ENCODE measurements at regions not wholly inside any gene's neighbourhood (a gene's known extent, or its start where the extent isn't known, plus 50 kb on each side); places are given as distances from the start of the nearest gene placed in this dataset.
"Not testable (repeated sequence)": the region's sequence is repeated elsewhere in the genome, so short reads cannot be mapped to it uniquely, and the experiment has no call there.

- DNase-seq (no peak), FAIRE-seq (no peak)
- Histone ChIP-seq H3K4me1 (ENCODE audit: control insufficient read depth in 3 of 3, insufficient read depth in 2 of 3, low read depth in 1 of 3, low read length in 2 of 3) (no peaks in the 10 kb centered on the region), H3K27me3 (ENCODE audit: control insufficient read depth in 3 of 3, insufficient read depth in 3 of 3, low read length in 3 of 3) (no peaks in the 10 kb centered on the region), H3K9me3 (ENCODE audit: control insufficient read depth in 2 of 2, insufficient read depth in 1 of 2, low read depth in 1 of 2, low read length in 1 of 2) (peaks cover 0 to 1% of the 10 kb centered on the region in 2 donors), H3K36me3 (ENCODE audit: control insufficient read depth in 3 of 3, insufficient read depth in 2 of 3, low read depth in 1 of 3, low read length in 3 of 3) (no peaks in the 10 kb centered on the region), H3K4me3 (ENCODE audit: low read depth in 1 of 3, low read length in 3 of 3) (no peak overlapping the region), H3K27ac (ENCODE audit: low read depth in 1 of 3, low read length in 2 of 3) (no peak overlapping the region)
- 91 to 97% (median 93%) methylated on average over 6 of the region's 6 CpGs for WGBS, 3 donors
Observed at GRCh38 chr20:55632592-55632991, 372.7 kb downstream of the CBLN4 start.

- H3K4me3 ChIP-seq (ENCODE audit: low read depth in 1 of 3, low read length in 3 of 3); FAIRE-seq; H3K36me3 ChIP-seq (ENCODE audit: control insufficient read depth in 3 of 3, insufficient read depth in 2 of 3, low read depth in 1 of 3, low read length in 3 of 3); H3K9me3 ChIP-seq (ENCODE audit: control insufficient read depth in 2 of 2, insufficient read depth in 1 of 2, low read depth in 1 of 2, low read length in 1 of 2); DNase-seq; H3K27ac ChIP-seq (ENCODE audit: low read depth in 1 of 3, low read length in 2 of 3); H3K27me3 ChIP-seq (ENCODE audit: control insufficient read depth in 3 of 3, insufficient read depth in 3 of 3, low read length in 3 of 3); H3K4me1 ChIP-seq (ENCODE audit: control insufficient read depth in 3 of 3, insufficient read depth in 2 of 3, low read depth in 1 of 3, low read length in 2 of 3): not testable (repeated sequence)
- 84 to 88% (median 87%) methylated on average over 4 of the region's 4 CpGs for WGBS, 3 donors
Observed at GRCh38 chr20:55629143-55629542, 376.2 kb downstream of the CBLN4 start.

- Histone ChIP-seq H3K27ac (ENCODE audit: low read depth in 1 of 3, low read length in 2 of 3) (no peak overlapping the region), H3K4me1 (ENCODE audit: control insufficient read depth in 3 of 3, insufficient read depth in 2 of 3, low read depth in 1 of 3, low read length in 2 of 3) (no peaks in the 10 kb centered on the region), H3K27me3 (ENCODE audit: control insufficient read depth in 3 of 3, insufficient read depth in 3 of 3, low read length in 3 of 3) (no peaks in the 10 kb centered on the region), H3K4me3 (ENCODE audit: low read depth in 1 of 3, low read length in 3 of 3) (no peak overlapping the region), H3K9me3 (ENCODE audit: control insufficient read depth in 2 of 2, insufficient read depth in 1 of 2, low read depth in 1 of 2, low read length in 1 of 2) (no peaks in the 10 kb centered on the region), H3K36me3 (ENCODE audit: control insufficient read depth in 3 of 3, insufficient read depth in 2 of 3, low read depth in 1 of 3, low read length in 3 of 3) (no peaks in the 10 kb centered on the region)
- no peak for FAIRE-seq
- DNase-seq: no peak
- 84 to 93% (median 87%) methylated on average over 4 of the region's 4 CpGs for WGBS, 3 donors
Observed at GRCh38 chr20:55626716-55627115, 378.6 kb downstream of the CBLN4 start.

- WGBS, 3 donors: 75 to 83% (median 76%) methylated on average over 8 of the region's 8 CpGs
- FAIRE-seq (no peak), DNase-seq (no peak)
- Histone ChIP-seq H3K27ac (ENCODE audit: low read depth in 1 of 3, low read length in 2 of 3) (no peak overlapping the region), H3K4me3 (ENCODE audit: low read depth in 1 of 3, low read length in 3 of 3) (no peak overlapping the region), H3K36me3 (ENCODE audit: control insufficient read depth in 3 of 3, insufficient read depth in 2 of 3, low read depth in 1 of 3, low read length in 3 of 3) (no peaks in the 10 kb centered on the region), H3K27me3 (ENCODE audit: control insufficient read depth in 3 of 3, insufficient read depth in 3 of 3, low read length in 3 of 3) (no peaks in the 10 kb centered on the region), H3K9me3 (ENCODE audit: control insufficient read depth in 2 of 2, insufficient read depth in 1 of 2, low read depth in 1 of 2, low read length in 1 of 2) (no peaks in the 10 kb centered on the region), H3K4me1 (ENCODE audit: control insufficient read depth in 3 of 3, insufficient read depth in 2 of 3, low read depth in 1 of 3, low read length in 2 of 3) (no peaks in the 10 kb centered on the region)
Observed at GRCh38 chr20:55616367-55616766, 389.0 kb downstream of the CBLN4 start.

- no peak for FAIRE-seq
- no peaks in the 10 kb centered on the region for H3K4me1 ChIP-seq (ENCODE audit: control insufficient read depth in 3 of 3, insufficient read depth in 2 of 3, low read depth in 1 of 3, low read length in 2 of 3)
Observed at GRCh38 chr20:55615818-55616217, 389.5 kb downstream of the CBLN4 start.

GRCh38 chr20:55614220-55614757 lies 391.0 kb downstream of the CBLN4 start:
- 78 to 84% (median 80%) methylated on average over 7 of the region's 7 CpGs for WGBS, 3 donors

More at GRCh38 chr20:55615818-55616217, 389.5 kb downstream of the CBLN4 start:
- no peaks in the 10 kb centered on the region for H3K27me3 ChIP-seq (ENCODE audit: control insufficient read depth in 3 of 3, insufficient read depth in 3 of 3, low read length in 3 of 3)
- H3K9me3 ChIP-seq (ENCODE audit: control insufficient read depth in 2 of 2, insufficient read depth in 1 of 2, low read depth in 1 of 2, low read length in 1 of 2): no peaks in the 10 kb centered on the region
- DNase-seq: no peak
- H3K36me3 ChIP-seq (ENCODE audit: control insufficient read depth in 3 of 3, insufficient read depth in 2 of 3, low read depth in 1 of 3, low read length in 3 of 3): no peaks in the 10 kb centered on the region
- WGBS, 3 donors: 85 to 91% (median 88%) methylated on average over 4 of the region's 4 CpGs
- no peak overlapping the region for H3K4me3 ChIP-seq (ENCODE audit: low read depth in 1 of 3, low read length in 3 of 3)
- H3K27ac ChIP-seq (ENCODE audit: low read depth in 1 of 3, low read length in 2 of 3): no peak overlapping the region

GRCh38 chr20:55610756-55611155 lies 394.6 kb downstream of the CBLN4 start:
- 47 to 58% (median 54%) methylated on average over 4 of the region's 4 CpGs for WGBS, 3 donors
- DNase-seq (no peak), FAIRE-seq (no peak)
- Histone ChIP-seq H3K9me3 (ENCODE audit: control insufficient read depth in 2 of 2, insufficient read depth in 1 of 2, low read depth in 1 of 2, low read length in 1 of 2) (no peaks in the 10 kb centered on the region), H3K27me3 (ENCODE audit: control insufficient read depth in 3 of 3, insufficient read depth in 3 of 3, low read length in 3 of 3) (no peaks in the 10 kb centered on the region), H3K4me3 (ENCODE audit: low read depth in 1 of 3, low read length in 3 of 3) (no peak overlapping the region), H3K36me3 (ENCODE audit: control insufficient read depth in 3 of 3, insufficient read depth in 2 of 3, low read depth in 1 of 3, low read length in 3 of 3) (no peaks in the 10 kb centered on the region), H3K27ac (ENCODE audit: low read depth in 1 of 3, low read length in 2 of 3) (no peak overlapping the region), H3K4me1 (ENCODE audit: control insufficient read depth in 3 of 3, insufficient read depth in 2 of 3, low read depth in 1 of 3, low read length in 2 of 3) (no peaks in the 10 kb centered on the region)

More at GRCh38 chr20:55614220-55614757, 391.0 kb downstream of the CBLN4 start:
- no peaks in the 10 kb centered on the region for H3K27me3 ChIP-seq (ENCODE audit: control insufficient read depth in 3 of 3, insufficient read depth in 3 of 3, low read length in 3 of 3)
- no peaks in the 10 kb centered on the region for H3K36me3 ChIP-seq (ENCODE audit: control insufficient read depth in 3 of 3, insufficient read depth in 2 of 3, low read depth in 1 of 3, low read length in 3 of 3)
- H3K9me3 ChIP-seq (ENCODE audit: control insufficient read depth in 2 of 2, insufficient read depth in 1 of 2, low read depth in 1 of 2, low read length in 1 of 2): no peaks in the 10 kb centered on the region
- DNase-seq (no peak), FAIRE-seq (no peak)
- no peaks in the 10 kb centered on the region for H3K4me1 ChIP-seq (ENCODE audit: control insufficient read depth in 3 of 3, insufficient read depth in 2 of 3, low read depth in 1 of 3, low read length in 2 of 3)
- no peak overlapping the region for H3K4me3 ChIP-seq (ENCODE audit: low read depth in 1 of 3, low read length in 3 of 3)
- H3K27ac ChIP-seq (ENCODE audit: low read depth in 1 of 3, low read length in 2 of 3): no peak overlapping the region

- no peak overlapping the region for H3K27ac ChIP-seq (ENCODE audit: low read depth in 1 of 3, low read length in 2 of 3)
- no peaks in the 10 kb centered on the region for H3K36me3 ChIP-seq (ENCODE audit: control insufficient read depth in 3 of 3, insufficient read depth in 2 of 3, low read depth in 1 of 3, low read length in 3 of 3)
- H3K27me3 ChIP-seq (ENCODE audit: control insufficient read depth in 3 of 3, insufficient read depth in 3 of 3, low read length in 3 of 3): no peaks in the 10 kb centered on the region
- no peaks in the 10 kb centered on the region for H3K4me1 ChIP-seq (ENCODE audit: control insufficient read depth in 3 of 3, insufficient read depth in 2 of 3, low read depth in 1 of 3, low read length in 2 of 3)
- no peak overlapping the region for H3K4me3 ChIP-seq (ENCODE audit: low read depth in 1 of 3, low read length in 3 of 3)
- FAIRE-seq (no peak), DNase-seq (no peak)
- 63 to 80% (median 65%) methylated on average over 1 of the region's 1 CpG for WGBS, 3 donors
- no peaks in the 10 kb centered on the region for H3K9me3 ChIP-seq (ENCODE audit: control insufficient read depth in 2 of 2, insufficient read depth in 1 of 2, low read depth in 1 of 2, low read length in 1 of 2)
Observed at GRCh38 chr20:55605594-55605993, 399.7 kb downstream of the CBLN4 start.

- no peak overlapping the region for H3K27ac ChIP-seq (ENCODE audit: low read depth in 1 of 3, low read length in 2 of 3)
- H3K4me1 ChIP-seq (ENCODE audit: control insufficient read depth in 3 of 3, insufficient read depth in 2 of 3, low read depth in 1 of 3, low read length in 2 of 3): no peaks in the 10 kb centered on the region
- FAIRE-seq (no peak), DNase-seq (no peak)
- H3K9me3 ChIP-seq (ENCODE audit: control insufficient read depth in 2 of 2, insufficient read depth in 1 of 2, low read depth in 1 of 2, low read length in 1 of 2): no peaks in the 10 kb centered on the region
- H3K36me3 ChIP-seq (ENCODE audit: control insufficient read depth in 3 of 3, insufficient read depth in 2 of 3, low read depth in 1 of 3, low read length in 3 of 3): no peaks in the 10 kb centered on the region
- 78 to 92% (median 81%) methylated on average over 1 of the region's 1 CpG for WGBS, 3 donors
- H3K27me3 ChIP-seq (ENCODE audit: control insufficient read depth in 3 of 3, insufficient read depth in 3 of 3, low read length in 3 of 3): no peaks in the 10 kb centered on the region
- no peak overlapping the region for H3K4me3 ChIP-seq (ENCODE audit: low read depth in 1 of 3, low read length in 3 of 3)
Observed at GRCh38 chr20:55597526-55597925, 407.8 kb downstream of the CBLN4 start.
